ENCODE measurements at regions not wholly inside any gene's neighbourhood (a gene's known extent, or its start where the extent isn't known, plus 50 kb on each side); places are given as distances from the start of the nearest gene placed in this dataset.

DNA sequence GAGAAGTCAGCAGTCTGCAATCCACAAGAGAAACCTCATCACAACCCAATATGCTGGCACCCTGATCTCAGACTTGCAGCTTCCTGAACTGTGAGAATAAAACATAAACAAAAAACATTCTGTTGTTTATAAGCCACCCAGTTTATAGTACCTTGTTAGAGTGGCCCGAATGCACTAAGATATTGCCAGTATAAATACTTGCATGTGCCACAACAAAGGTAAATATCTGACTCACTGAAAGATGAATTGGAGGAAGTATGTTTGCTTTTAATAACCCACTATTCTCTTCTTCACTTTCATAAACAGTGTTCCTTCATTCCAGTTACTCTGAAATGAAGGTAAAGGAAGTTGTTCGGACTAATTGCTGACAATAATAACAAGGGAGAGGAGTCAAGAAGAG lies 1163.4 kb upstream of the CDH6 start:
- Mint-ChIP-seq H3K36me3 (no peaks in the 10 kb centered on the region), H3K4me1 (no peaks in the 10 kb centered on the region), H3K9me3 (peaks cover 3% of the 10 kb centered on the region), H3K4me3 (no peak overlapping the region), H3K27me3 (no peaks in the 10 kb centered on the region), H3K27ac (no peak overlapping the region)
- no peak for DNase-seq

DNA sequence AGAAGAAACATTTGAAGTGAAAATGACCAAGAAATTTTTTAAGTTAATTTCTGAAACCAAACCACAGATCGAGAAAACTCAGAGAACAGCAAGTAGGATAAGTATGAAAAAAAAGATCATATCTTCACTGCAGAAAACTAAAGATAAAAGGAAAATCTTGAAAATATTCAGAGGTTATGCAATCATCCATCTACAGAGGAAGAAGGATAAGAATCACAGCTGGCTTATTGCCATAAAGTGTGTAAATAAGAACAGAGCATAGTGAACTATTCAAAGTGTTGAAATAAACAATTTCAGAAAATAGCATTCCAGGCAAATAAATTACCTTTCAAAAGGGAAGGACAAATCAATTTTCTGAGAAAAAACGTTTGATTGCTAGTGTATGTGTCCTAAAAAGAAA lies 1191.7 kb upstream of the CDH6 start:
- Mint-ChIP-seq H3K9me3 (peaks cover 19% of the 10 kb centered on the region), H3K4me3 (no peak overlapping the region), H3K27ac (no peak overlapping the region), H3K27me3 (no peaks in the 10 kb centered on the region), H3K36me3 (no peaks in the 10 kb centered on the region), H3K4me1 (no peaks in the 10 kb centered on the region)
- DNase-seq = no peak

- H3K4me3 Mint-ChIP-seq = no peak overlapping the region
- peaks cover 11% of the 10 kb centered on the region for H3K9me3 Mint-ChIP-seq
- no peaks in the 10 kb centered on the region for H3K36me3 Mint-ChIP-seq
- no peaks in the 10 kb centered on the region for H3K27me3 Mint-ChIP-seq
- DNase-seq = no peak
- H3K4me1 Mint-ChIP-seq = no peaks in the 10 kb centered on the region
- H3K27ac Mint-ChIP-seq = no peak overlapping the region
Observed at GRCh38 chr5:30000231-30000630, 1193.3 kb upstream of the CDH6 start.

DNA sequence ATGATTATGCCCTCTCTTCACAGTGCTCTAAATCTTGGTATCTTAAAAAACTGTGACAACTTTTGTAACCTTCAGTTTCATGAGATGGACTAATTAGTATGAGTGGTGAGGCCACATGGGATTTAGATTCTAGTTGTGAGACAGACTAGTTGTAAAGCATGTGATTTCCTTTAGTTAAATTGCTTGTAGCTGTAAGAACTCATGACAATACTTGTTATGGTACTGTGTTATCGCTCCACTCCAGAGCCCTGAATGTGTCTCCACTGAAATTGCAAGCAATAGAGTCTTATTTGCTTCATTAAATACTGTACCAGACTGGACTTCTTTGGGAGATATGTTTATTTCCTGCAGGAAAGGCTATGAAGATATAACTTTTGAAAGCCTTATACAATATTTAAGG lies 1198.3 kb upstream of the CDH6 start:
- H3K27me3 Mint-ChIP-seq = no peaks in the 10 kb centered on the region
- H3K36me3 Mint-ChIP-seq = no peaks in the 10 kb centered on the region
- H3K27ac Mint-ChIP-seq = no peak overlapping the region
- no peaks in the 10 kb centered on the region for H3K4me1 Mint-ChIP-seq
- H3K4me3 Mint-ChIP-seq = no peak overlapping the region
- H3K9me3 Mint-ChIP-seq = peaks cover 8% of the 10 kb centered on the region
- no peak for DNase-seq

DNA sequence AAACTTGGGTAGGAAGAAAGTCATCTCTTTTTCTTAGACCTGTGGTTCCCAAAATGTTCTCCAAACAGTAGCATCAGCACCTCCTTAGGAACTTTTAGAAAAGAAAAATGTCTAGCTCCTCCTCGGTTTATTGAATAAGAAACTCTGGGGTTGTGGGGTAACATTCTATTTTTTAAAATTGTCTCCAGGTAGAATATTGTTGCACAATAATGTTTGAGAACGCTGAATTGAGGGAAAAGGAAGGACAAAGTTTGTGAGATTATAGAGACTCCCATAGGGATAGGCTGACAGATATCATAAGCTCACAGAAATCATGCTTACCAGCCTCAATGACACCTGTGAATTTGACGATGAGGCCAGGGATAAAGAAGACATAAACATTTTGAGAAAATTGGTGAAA lies 1199.0 kb upstream of the CDH6 start:
- Mint-ChIP-seq H3K4me3 (no peak overlapping the region), H3K36me3 (no peaks in the 10 kb centered on the region), H3K9me3 (peaks cover 12% of the 10 kb centered on the region), H3K27ac (no peak overlapping the region), H3K4me1 (no peaks in the 10 kb centered on the region), H3K27me3 (no peaks in the 10 kb centered on the region)
- DNase-seq = no peak

GRCh38 chr5:29993286-29993685 lies 1200.2 kb upstream of the CDH6 start:
- no peaks in the 10 kb centered on the region for H3K27me3 Mint-ChIP-seq
- no peak overlapping the region for H3K27ac Mint-ChIP-seq
- no peaks in the 10 kb centered on the region for H3K36me3 Mint-ChIP-seq
- no peak for DNase-seq
- no peak overlapping the region for H3K4me3 Mint-ChIP-seq
- H3K4me1 Mint-ChIP-seq = no peaks in the 10 kb centered on the region
- H3K9me3 Mint-ChIP-seq = peaks cover 10% of the 10 kb centered on the region

- Mint-ChIP-seq H3K27me3 (no peaks in the 10 kb centered on the region), H3K4me3 (no peak overlapping the region), H3K27ac (no peak overlapping the region), H3K4me1 (no peaks in the 10 kb centered on the region), H3K9me3 (peaks cover 10% of the 10 kb centered on the region), H3K36me3 (no peaks in the 10 kb centered on the region)
- no peak for DNase-seq
Observed at GRCh38 chr5:29992248-29992647, 1201.2 kb upstream of the CDH6 start.

DNA sequence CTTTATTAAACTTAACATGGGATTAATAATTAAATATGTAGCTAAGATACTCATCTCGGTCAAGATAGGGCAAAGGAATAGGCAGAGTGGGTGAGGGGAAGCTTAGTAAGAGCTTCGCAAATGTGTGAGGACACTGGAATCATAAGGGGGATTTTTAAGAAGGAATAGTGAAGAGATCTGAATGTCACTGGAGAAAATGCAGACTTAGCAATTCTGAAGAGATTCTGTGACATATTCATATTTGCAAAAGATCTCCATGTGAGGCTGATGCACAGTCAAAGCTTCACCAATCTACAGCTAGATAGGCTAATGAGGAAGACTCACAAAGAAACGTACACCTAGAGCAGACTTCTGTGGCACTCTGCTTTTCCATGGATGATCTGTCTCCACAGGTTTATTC lies 1202.8 kb upstream of the CDH6 start:
- peaks cover 10% of the 10 kb centered on the region for H3K9me3 Mint-ChIP-seq
- no peak overlapping the region for H3K4me3 Mint-ChIP-seq
- H3K4me1 Mint-ChIP-seq = no peaks in the 10 kb centered on the region
- no peaks in the 10 kb centered on the region for H3K36me3 Mint-ChIP-seq
- H3K27ac Mint-ChIP-seq = no peak overlapping the region
- H3K27me3 Mint-ChIP-seq = no peaks in the 10 kb centered on the region
- no peak for DNase-seq

DNA sequence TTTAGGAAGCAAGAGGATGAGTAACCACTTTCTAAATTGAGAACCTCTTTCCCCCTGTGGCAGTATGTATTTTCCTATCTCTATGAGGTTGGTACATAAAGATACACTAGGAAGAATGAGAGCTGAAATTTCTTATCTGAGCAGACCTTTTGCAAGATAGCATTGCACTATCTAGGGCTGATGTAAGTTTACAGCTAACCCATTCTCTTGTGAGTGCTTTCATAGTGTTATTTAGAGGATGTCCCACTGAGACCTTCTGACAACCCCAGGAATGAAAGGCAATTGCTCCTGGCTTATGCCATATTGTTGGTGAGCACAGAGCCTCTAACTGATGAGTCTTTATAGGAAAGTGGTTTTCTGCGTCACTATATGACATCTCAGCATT lies 1209.3 kb upstream of the CDH6 start:
- Mint-ChIP-seq H3K4me3 (no peak overlapping the region), H3K27ac (no peak overlapping the region), H3K36me3 (no peaks in the 10 kb centered on the region)

GRCh38 chr5:29983528-29984155 lies 1209.8 kb upstream of the CDH6 start:
- Mint-ChIP-seq H3K4me1 (no peaks in the 10 kb centered on the region), H3K9me3 (peaks cover 14% of the 10 kb centered on the region), H3K27me3 (no peaks in the 10 kb centered on the region), H3K36me3 (no peaks in the 10 kb centered on the region), H3K4me3 (no peak overlapping the region), H3K27ac (no peak overlapping the region)
- no peak for DNase-seq

More for the DNA sequence above, 1209.3 kb upstream of the CDH6 start:
- Mint-ChIP-seq H3K9me3 (peaks cover 14% of the 10 kb centered on the region), H3K27me3 (no peaks in the 10 kb centered on the region), H3K4me1 (no peaks in the 10 kb centered on the region)
- DNase-seq = no peak

- Mint-ChIP-seq H3K4me1 (no peaks in the 10 kb centered on the region), H3K4me3 (no peak overlapping the region), H3K9me3 (peaks cover 14% of the 10 kb centered on the region), H3K27me3 (no peaks in the 10 kb centered on the region), H3K27ac (no peak overlapping the region), H3K36me3 (no peaks in the 10 kb centered on the region)
- DNase-seq = no peak
Observed at GRCh38 chr5:29982457-29982856, 1211.0 kb upstream of the CDH6 start.

DNA sequence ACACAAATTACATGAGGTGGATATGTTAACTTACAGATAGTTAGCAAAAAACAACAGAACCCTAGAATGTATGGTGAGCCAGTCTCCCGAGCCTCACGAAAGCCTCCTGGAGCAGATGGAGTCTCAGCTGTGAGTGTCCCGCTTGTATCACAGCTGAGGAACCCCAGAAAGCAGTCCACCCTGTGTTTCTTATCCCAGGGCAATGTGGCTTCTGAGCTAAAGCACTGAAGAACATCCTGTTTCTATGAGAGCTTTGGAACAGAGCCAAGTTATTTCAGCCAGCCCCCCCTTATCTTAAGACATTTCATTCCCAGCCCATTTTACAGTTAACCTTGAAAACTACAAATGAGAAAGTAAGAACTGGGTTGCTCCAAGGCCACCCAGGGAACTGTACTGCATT lies 1220.9 kb upstream of the CDH6 start:
- Mint-ChIP-seq H3K4me1 (no peaks in the 10 kb centered on the region), H3K4me3 (no peak overlapping the region), H3K9me3 (peaks cover 7% of the 10 kb centered on the region), H3K27ac (no peak overlapping the region), H3K27me3 (no peaks in the 10 kb centered on the region), H3K36me3 (no peaks in the 10 kb centered on the region)
- DNase-seq = no peak

- no peaks in the 10 kb centered on the region for H3K27me3 Mint-ChIP-seq
- no peaks in the 10 kb centered on the region for H3K36me3 Mint-ChIP-seq
- H3K9me3 Mint-ChIP-seq = peaks cover 23% of the 10 kb centered on the region
- no peak overlapping the region for H3K4me3 Mint-ChIP-seq
- no peak for DNase-seq
- no peak overlapping the region for H3K27ac Mint-ChIP-seq
- no peaks in the 10 kb centered on the region for H3K4me1 Mint-ChIP-seq
Observed at GRCh38 chr5:29963956-29964355, 1229.5 kb upstream of the CDH6 start.

DNA sequence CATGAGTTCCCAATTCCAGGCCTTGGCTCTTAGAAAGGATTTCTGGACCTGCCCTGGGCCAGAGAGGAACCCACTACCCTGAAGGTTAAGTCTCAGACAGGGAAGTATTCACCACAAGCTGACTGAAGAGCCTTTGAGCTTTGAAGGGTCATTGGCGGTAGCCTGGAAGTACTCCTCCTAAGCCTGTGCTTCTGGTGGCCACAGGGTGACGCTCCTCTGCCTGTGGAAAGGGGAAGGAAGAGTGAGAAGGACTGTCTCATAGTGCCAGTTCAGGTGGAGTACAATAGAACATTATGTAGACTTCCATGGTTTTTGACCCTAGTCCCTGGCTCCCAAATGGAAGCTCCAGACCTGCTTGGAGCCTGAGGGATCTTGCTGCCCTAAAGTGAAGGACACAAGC lies 1233.2 kb upstream of the CDH6 start:
- Mint-ChIP-seq H3K27me3 (no peaks in the 10 kb centered on the region), H3K4me1 (no peaks in the 10 kb centered on the region), H3K4me3 (no peak overlapping the region), H3K36me3 (no peaks in the 10 kb centered on the region), H3K27ac (no peak overlapping the region), H3K9me3 (peaks cover 11% of the 10 kb centered on the region)
- no peak for DNase-seq

GRCh38 chr5:29950416-29951145 lies 1242.9 kb upstream of the CDH6 start:
- no peak overlapping the region for H3K27ac Mint-ChIP-seq
- H3K36me3 Mint-ChIP-seq = no peaks in the 10 kb centered on the region
- no peaks in the 10 kb centered on the region for H3K4me1 Mint-ChIP-seq

DNA sequence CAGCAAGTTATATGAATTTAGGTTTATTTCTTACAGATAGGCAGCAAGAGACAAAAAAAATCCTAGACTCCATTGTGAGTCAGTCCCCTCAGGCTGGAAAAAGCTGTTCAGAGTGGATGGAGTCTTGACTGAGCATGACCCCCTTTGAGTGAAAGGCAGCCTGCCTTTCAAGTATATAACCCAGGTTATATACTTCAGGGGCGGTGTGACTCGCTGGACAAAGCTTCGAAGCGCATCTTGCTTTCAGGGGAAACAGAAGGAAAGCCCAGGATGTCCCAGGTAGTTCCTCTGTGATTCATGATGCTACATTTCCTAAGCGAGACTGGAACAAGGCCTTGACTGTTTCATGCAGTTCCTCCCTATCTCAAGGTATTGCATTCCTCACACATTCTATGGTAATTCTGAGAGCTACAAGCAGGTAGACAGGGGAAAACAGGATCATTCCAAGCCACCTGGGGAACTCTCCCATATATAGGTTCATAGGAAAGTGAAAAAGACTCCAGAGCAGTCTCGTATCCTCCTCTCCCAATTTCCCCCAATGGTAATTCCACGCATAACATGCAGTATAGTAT lies 1244.1 kb upstream of the CDH6 start:
- DNase-seq = no peak
- Mint-ChIP-seq H3K4me3 (no peak overlapping the region), H3K4me1 (no peaks in the 10 kb centered on the region), H3K9me3 (peaks cover 1% of the 10 kb centered on the region), H3K36me3 (no peaks in the 10 kb centered on the region), H3K27ac (no peak overlapping the region), H3K27me3 (no peaks in the 10 kb centered on the region)

More at GRCh38 chr5:29950416-29951145, 1242.9 kb upstream of the CDH6 start:
- Mint-ChIP-seq H3K27me3 (no peaks in the 10 kb centered on the region), H3K4me3 (no peak overlapping the region), H3K9me3 (peaks cover 1% of the 10 kb centered on the region)
- no peak for DNase-seq
